Mucosa of gallbladder (tissue), 1 donor: ENCODE measurements at regions not wholly inside any gene's neighbourhood (a gene's known extent, or its start where the extent isn't known, plus 50 kb on each side); places are given as distances from the start of the nearest gene placed in this dataset.
"Not testable (repeated sequence)": the region's sequence is repeated elsewhere in the genome, so short reads cannot be mapped to it uniquely, and the experiment has no call there.

Source experiments
- DNase-seq: peaks from one replicate; pipeline ENCODE4 v3.0.0-alpha.2; 2020; ENCODE audit warnings: low spot score
- donor health status: DM: no; HTN: no; CAD: no.

DNA sequence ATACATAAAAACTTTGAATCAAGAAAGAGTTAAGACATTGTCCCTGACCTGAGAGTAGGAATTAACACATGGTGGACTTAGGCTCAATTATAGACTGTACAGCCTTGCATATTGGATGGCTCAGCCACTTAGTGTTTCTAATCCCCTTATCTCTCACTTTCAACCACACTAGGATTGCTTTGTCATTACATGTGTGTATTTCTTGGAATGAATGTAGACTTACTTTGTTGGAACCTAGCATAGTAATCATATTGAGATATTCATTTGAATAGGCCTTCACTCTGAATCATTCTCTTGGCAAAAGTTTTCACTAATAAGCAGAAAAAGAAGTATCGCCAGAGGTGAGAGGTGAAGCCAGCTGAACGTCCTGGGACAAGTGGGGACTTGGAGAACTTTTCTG lies 1973.9 kb upstream of the FLRT2 start:
- no peak for DNase-seq

DNA sequence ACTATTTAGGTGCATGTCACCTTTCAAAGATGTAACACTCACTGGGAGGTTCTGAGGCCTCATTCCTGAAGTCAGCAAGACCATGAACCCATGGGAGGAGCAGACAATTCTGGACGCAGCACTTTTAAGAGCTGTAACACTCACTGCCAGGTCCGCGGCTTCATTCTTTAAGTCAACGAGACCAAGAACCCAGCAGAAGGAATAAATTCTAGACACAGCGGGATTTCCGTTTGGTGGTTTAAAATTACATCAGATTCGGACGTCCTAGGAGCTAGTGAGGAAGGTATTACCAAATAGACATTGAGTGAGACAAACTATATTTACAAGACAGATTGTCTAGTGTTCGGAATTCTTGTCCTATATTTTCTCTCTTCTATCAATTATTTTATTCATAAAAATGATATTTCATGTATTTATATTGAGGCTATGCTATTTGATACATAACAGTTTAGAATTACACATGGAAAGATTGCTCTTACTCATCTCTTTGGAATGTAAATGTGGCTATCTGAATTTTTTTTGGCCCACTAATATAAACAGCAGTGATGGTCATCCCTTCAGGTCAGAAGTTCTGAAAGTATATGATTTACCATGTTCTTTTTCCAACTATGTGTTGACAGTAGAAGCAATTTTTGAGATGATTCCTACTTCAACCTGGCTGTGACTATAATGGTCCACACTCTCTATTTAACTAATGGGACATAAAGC lies 1973.0 kb upstream of the FLRT2 start:
- no peak for DNase-seq

DNA sequence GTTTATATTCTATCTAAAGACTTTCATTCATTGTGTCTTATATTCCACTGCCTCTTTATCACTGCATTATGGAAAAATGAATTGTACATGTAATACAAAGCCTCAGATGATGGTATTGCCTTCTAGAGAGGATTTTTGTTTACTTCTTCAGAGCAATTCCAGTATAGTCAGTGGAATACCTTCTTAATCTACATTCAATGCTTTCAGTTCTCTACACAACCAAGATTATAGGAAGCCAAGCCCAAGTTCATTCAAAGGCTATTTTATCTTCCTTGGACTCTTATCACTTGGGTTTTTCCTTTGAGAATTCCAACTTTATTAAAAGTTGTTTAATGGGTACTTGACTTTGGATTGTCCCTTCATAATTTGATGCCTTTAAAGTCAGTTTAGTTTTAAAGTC lies 1971.0 kb upstream of the FLRT2 start:
- no peak for DNase-seq

DNA sequence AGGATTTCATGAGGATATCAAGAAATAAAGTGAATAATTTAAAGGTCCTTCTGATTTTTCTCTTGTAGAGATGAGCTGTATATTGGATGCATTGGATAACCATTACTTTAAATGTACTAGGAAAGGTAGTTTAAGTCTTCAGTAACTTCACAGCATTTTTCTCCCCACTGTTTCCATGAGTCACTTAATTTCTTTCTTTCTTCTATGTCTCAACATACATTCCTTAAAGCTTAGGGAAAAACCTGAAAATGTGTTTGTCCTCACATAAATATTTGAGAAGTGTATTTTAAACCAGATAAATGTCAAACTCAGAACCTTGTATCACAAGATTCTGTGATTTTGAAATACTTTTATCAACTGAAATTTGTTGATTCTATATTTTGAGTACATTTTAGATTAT lies 1970.2 kb upstream of the FLRT2 start:
- no peak for DNase-seq

DNA sequence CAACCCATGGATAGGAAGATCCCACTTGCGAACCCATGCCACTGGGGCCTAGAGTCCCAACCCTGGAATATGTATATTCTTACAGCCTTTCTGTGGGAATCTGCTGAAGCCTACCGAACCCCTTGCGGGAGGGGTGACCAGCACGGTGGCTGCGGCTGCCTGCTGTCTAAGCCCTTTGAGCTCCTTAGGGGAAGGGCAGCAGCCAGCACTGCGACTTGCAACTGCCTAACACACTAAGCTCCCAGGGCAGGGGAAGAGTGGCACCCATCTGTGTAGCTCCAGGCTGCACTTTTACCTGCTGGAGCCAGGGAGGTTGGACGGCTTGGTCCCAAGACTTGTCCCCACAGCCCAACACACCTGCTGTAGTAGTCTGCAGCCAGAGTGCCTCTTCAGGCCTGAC lies 1968.7 kb upstream of the FLRT2 start:
- no peak for DNase-seq

DNA sequence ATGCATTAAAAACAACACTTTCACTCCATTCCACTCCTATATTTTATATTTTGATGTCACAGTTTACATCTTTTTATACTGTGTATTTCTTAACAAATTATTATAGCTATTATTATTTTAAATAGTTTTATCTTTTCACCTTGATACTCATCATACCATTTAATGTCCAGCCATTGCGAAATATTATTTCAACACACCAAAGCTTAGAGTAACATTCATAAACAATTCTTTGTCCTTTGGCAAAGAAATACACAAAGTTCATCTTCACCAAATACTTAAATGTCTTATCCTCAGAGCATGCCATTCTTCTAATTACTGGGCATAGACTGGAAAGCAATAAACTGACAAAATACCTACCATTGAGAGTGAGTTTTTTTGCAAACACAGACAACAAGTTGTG lies 1963.4 kb upstream of the FLRT2 start:
- no peak for DNase-seq

DNA sequence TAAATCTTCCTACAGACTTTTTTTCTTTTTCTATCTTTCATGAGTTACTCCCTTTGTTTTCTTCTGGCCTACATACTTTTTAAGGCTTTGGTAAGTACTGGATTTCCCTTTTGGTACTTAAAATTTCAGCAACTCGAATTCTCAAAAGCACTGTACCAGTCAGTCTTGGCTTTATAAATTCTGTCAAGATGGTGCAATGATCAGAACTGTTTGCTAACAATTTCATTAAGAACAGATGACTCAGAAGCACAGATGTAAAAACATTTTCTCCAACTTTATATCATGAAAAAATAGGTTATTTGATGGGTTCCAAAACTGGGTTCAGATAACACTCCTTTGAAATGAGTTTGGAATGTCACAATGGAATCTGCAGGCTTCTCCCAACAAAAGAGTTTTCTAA lies 1961.8 kb upstream of the FLRT2 start:
- no peak for DNase-seq

DNA sequence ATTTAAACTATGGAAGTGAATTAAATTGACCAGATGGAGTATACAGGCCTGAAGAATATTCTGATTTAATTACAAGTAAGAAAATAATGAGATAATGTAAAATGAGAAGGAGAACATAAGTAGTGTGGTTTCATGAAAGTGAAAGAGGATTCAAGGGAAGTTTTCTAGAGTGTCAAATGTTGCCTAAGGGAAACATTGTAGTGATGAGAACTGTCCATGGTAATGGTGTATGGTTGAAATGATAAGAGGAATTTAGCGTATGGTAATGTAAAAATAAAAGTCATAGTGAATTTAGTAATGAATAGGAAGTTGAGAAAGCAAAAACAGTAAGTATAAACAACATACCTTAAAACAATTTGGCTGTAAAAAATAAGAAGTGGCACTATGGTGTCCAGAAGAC lies 1954.6 kb upstream of the FLRT2 start:
- DNase-seq = no peak

DNA sequence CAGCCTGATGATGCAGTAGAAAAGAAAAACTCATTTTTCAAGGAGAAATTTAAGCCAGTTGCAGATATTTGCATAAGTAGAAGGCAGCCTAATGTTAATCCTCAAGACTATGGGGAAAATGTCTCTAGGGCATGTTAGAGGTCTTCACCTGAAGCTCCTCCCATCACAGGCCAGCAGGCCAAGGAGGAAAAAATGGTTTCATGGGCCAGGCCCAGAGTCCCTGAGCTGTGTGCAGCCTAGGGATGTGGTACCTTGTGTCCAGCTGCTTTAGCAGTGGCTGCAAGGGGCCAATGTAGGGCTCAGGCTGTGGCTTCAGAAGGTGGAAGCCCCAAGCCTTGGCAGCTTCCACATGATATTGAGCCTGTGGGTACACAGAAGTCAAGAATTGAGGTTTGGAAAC lies 1946.7 kb upstream of the FLRT2 start:
- no peak for DNase-seq

DNA sequence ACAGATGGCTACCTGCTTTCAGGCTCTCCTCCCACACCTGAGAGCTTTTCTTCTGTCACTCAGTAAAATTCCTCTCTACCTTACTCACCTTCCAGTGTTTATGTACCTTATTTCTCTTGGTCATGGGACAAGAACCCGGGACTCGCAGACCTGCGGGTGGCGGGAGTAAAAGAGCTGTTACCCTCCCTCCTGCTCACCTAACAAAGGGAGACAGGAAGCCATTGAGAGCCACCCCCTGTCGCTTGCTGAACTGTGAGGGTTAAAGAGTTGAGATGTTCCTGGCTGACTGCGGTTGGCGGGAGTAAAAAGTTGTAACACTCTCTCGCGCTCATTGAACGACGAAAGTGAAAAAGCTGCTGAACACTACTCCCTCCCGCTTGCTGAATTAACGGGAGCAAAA lies 1935.1 kb upstream of the FLRT2 start:
- DNase-seq = no peak

DNA sequence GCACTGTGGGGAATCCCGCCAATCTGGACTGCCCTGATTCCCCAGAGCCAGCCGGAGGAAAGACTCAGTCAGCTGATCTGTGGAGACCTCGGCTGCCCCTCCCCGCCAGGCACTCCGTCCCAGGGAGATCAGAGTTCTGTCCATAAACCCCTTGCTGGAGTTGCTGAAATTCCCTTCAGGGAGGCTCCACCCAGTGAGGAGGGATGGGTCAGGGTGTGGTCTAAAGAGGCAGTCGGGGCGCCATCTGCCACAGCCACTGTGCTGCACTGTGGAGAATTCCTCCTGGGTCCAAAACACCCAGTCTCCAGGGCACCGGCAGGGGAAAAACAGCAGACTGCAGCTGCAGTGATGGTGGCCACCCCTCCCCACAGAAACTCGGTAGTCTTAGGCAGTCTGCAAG lies 1922.3 kb upstream of the FLRT2 start:
- DNase-seq = no peak

DNA sequence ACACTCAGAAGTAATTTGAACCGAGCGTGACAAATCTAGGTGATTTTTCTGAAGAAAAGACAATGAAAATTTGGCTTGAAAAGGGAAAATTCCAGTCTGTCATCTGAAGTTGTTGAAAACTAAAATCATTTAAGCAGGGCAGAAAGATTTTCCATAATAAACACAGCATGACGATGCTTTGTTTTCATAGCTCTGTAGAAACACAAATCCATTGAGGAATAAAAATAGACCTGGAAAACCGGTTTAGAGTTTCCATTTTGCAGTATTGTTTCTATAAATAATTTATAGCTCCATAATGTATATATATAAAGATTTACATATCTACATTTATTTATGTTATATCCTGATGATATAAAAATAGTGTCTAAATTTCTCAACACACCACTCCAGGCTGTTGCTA lies 1918.5 kb upstream of the FLRT2 start:
- DNase-seq = no peak

DNA sequence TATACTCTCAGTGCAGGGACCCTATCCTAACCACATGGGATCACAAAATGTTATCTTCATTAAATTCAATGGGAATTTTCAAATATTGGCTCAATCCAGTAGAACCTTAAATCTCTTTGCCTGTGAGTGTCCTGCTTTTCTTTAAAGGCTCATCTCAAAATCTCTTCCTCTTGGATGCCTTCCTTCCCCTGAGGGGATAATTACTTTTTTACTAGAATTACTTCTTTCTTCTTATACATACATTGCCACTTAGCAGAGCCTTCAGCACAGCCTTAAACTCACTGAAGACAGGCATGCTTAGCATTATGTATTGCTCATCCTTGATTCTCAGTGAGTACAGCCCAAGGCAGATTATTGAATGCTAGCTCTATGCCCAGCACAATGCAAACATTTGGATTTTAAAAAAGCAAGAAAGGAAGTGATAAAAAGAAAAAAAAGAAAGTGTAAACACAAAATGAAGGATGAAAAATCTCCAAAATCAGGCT lies 1918.0 kb upstream of the FLRT2 start:
- no peak for DNase-seq

DNA sequence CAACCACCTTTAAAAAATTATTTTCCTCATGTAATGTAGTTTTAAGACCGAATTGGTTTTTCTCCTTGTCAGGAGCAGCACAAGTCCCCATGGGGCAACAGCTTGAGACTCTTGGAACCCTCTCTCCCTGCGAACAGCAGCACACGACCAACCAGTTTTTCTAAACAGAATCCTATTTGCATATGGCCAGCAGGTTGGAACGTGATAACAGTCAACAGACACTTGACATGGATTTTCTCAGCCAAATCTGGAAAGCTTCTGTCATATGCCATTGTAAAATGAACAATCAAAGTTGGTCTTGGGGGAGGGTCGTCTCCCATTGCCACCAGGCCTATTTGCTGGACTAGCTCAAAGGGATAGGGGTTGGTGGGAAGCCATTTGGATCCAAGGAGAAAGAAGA lies 1915.0 kb upstream of the FLRT2 start:
- DNase-seq = no peak

DNA sequence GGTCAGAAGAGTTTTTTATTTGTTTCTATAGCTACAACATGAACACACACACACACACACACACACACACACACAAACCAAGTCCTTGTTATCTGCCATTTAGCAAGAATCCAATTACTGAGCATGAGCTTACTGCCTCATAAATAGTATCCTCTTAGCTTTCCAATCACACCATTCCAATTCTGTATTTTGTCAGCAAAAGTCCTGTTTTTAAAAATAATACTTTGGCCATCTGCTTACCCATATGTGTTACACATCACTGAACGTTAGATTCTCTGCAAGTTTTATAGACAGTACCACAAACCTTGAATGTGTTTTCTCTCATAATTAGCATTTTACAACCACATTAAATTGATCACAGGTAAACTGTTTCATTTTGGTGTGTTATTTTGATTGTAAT lies 1905.4 kb upstream of the FLRT2 start:
- no peak for DNase-seq

DNA sequence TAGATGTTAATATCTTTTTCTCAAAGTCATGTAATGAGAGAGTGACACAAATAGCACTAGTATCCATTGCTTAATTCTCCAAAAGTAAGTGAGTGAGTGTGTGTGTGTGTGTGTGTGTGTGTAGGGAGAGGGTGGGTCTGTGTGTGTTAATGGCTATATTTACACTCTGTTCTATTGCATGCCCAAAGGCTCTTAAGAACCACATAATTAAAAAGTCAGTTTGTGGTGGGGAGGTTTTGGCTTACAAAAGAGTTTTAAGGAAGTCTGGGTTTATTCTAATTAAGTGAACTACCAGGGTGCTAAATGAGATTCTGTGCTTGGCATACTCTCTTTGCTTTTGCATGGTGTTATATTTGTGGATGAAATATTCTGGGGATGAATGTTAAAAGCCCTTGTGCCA lies 1897.6 kb upstream of the FLRT2 start:
- no peak for DNase-seq

DNA sequence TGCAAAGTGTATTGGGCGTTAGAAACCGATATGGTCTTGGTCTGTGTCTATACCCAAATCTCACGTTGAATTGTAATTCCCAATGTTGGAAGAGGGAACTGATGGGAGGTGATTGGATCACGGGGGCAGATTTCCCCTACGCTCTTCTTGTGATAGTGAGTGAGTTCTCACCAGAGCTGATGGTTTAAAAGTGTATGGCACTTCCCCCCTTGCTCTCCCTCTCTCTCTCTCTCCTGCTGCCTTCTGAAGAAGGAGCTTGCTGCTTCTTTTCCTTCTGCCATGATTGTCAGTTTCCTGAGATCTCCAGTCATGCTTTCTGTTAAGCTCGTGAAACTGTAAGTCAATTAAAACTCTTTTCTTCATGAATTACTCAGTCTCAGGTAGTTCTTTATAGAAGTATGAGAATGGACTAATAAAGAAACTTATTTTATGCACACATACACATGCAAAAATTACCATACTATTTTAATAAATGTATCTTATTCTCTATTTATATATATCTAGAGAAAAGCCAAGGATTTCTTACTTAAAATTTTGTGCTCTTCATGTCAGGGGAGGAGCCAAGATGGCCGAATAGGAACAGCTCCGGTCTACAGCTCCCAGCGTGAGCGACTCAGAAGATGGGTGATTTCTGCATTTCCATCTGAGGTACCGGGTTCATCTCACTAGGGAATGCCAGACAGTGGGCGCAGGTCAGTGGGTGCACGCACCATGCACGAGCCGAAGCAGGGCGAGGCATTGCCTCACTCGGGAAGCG lies 1891.0 kb upstream of the FLRT2 start:
- DNase-seq = no peak

DNA sequence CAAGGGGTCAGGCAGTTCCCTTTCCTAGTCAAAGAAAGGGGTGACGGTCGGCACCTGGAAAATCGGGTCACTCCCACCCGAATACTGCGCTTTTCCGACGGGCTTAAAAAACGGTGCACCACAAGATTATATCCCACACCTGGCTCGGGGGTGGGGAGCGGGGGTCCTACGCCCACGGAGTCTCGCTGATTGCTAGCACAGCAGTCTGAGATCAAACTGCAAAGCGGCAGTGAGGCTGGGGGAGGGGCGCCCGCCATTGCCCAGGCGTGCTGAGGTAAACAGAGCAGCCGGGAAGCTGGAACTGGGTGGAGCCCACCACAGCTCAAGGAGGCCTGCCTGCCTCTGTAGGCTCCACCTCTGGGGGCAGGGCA lies 1890.5 kb upstream of the FLRT2 start:
- DNase-seq = not testable (repeated sequence)

DNA sequence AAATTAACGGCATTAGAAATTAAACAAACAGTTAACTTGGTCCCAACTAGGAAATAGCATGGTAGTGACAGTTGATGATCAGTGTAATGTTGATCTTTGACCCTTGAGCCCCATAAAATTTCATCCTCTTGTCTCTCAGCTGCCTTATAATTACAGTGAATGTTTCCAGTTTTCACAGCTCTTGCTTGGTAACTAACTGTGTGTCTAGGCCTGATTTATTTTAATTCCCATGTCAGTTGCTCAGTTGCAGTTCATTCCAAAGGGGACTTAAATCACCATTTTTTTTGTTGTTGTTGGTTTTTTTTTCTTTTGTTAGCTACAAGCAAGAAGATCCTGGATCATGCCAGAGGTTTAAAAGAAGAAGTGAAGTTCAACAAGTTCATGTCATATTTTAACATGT lies 1883.7 kb upstream of the FLRT2 start:
- no peak for DNase-seq

DNA sequence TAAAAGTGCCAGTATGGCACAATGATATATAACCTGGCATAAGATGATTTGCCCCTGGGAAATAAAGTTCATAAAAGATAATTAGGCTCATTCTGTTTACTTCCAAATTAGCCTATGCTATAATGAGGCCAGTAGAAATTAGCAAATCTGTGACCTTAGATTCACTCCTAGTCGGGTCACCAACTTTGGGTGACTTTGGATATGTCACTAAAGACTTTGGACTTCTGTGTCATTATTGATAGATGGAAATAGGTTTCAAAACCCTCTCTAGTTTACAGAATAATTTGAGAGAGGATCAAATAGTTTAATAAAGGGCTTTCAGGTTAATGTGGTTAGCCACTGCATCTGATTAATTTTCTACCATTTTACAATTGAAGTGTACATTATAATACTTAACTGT lies 1869.3 kb upstream of the FLRT2 start:
- DNase-seq = no peak

DNA sequence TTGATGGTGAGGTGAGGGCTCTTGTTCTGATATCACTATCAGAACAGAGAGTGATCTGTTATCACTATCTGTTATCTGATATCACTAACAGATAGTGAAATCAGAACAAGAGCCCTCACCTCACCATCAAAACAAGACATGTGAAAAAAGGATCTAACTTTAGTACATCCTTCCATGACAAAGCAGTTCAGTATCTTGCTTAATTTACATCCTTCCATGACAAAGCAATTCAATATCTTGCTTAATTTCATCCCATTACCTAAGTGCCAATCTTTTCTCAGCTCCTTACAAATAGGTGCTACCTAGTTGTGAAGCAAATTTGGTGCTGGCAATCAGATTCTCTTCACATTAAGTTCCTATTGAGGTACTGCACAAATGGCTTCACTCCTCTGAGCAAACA lies 1865.6 kb upstream of the FLRT2 start:
- no peak for DNase-seq

DNA sequence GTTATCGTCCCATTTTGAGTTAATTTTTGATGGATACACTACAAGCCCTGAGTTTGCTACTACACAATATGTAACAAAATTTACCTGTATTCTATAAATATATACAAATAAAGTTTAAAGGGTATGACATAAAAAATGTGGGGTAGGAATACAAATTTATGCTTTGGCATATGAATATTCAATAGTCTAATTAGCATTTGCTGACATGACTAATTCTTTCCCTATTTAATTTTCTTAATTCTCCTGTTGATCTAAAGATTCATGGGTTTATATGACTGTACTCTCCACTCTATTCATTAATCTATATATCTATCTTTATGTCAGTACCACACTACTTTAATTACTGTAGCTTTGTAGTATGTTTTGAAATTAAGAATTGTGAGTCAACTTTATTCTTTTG lies 1840.7 kb upstream of the FLRT2 start:
- DNase-seq = no peak

DNA sequence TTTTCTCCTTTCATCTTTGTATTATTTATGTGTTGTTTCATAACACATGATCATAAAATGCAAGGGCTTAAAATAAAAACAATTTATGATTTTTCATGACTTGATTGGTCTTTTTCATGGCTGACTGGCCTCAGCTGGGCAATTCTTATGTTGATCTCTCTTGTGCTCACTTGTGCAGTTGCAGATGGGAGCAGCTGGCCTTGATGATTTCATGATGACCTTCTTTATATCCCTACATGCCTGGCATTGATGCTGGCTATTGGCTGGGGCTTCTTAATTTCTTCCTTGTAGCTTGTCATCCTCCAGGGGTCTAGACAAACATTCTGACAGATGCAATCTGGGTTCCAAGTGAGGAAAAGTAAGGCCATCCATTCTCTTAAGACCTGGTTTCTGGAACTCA lies 1832.8 kb upstream of the FLRT2 start:
- DNase-seq = no peak

DNA sequence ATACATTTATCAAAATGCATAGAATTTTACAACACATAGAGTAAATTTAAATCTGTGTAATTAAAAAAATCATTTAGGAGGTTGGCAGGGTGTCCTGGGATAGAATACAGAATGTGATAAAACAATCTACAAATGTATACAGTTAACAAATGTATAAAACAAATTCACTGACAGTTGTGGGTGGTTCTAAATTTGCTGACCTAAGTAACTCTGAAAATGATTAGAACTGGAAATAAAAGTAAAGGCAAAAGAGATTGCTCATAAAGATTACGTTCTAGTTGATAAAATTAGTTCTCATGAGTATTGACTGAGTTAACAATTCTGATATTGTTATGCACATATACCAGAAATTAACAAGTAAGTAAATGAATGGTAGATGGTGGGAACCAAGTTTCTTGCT lies 1827.3 kb upstream of the FLRT2 start:
- no peak for DNase-seq
